OCI-LY1 (cell line): ENCODE measurements at regions not wholly inside any gene's neighbourhood (a gene's known extent, or its start where the extent isn't known, plus 50 kb on each side); places are given as distances from the start of the nearest gene placed in this dataset.

Source experiments
- H2AFZ ChIP-seq: fragments of 200-600 bp; sonication (generic), shearing (Covaris generic); 2 replicates; pipeline ENCODE4 v1.6.0; 2014; ENCODE audit warnings: antibody characterized with exemption, mild to moderate bottlenecking, low read length
- H3F3A ChIP-seq: fragments of 200-600 bp; sonication (generic), shearing (Covaris generic); 2 replicates; pipeline ENCODE4 v1.6.0; 2014; ENCODE audit warnings: mild to moderate bottlenecking, antibody characterized with exemption, low read length, moderate library complexity; ENCODE audit not compliant: insufficient read depth
- H3K27ac ChIP-seq: fragments of 200-600 bp; sonication (generic); 2 replicates; pipeline ENCODE4 v1.5.1; 2014; ENCODE audit warnings: low read length, mixed run types, mild to moderate bottlenecking, low read depth; ENCODE audit not compliant: poor library complexity, severe bottlenecking
- H3K27me3 ChIP-seq: fragments of 200-600 bp; sonication (generic); 2 replicates; pipeline ENCODE4 v1.6.0; 2014; ENCODE audit warnings: antibody characterized with exemption, mild to moderate bottlenecking, low read length, moderate library complexity; ENCODE audit not compliant: insufficient read depth
- H3K36me3 ChIP-seq: fragments of 200-600 bp; sonication (generic); 2 replicates; pipeline ENCODE4 v1.6.1; 2014; ENCODE audit warnings: mild to moderate bottlenecking, antibody characterized with exemption, low read length, moderate library complexity, mixed read lengths; ENCODE audit not compliant: insufficient read depth
- H3K4me1 ChIP-seq: fragments of 200-600 bp; sonication (generic); 2 replicates; pipeline ENCODE4 v1.5.1; 2014; ENCODE audit warnings: mild to moderate bottlenecking, low read length, moderate library complexity; ENCODE audit not compliant: insufficient read depth, severe bottlenecking
- H3K4me2 ChIP-seq: fragments of 200-600 bp; sonication (generic), shearing (Covaris generic); 2 replicates; pipeline ENCODE4 v1.6.1; 2014; ENCODE audit warnings: low read length
- H3K4me3 ChIP-seq: fragments of 200-600 bp; sonication (generic); 2 replicates; pipeline ENCODE4 v1.5.1; 2014; ENCODE audit warnings: low read length, low read depth, mild to moderate bottlenecking, mixed read lengths; ENCODE audit not compliant: poor library complexity, severe bottlenecking
- H3K79me2 ChIP-seq: fragments of 200-600 bp; shearing (Covaris generic); 2 replicates; pipeline ENCODE4 v1.6.1; 2016; ENCODE audit warnings: mixed run types, low read length, mixed read lengths; ENCODE audit not compliant: insufficient read depth
- H3K9ac ChIP-seq: fragments of 200-600 bp; sonication (generic), shearing (Covaris generic); 2 replicates; pipeline ENCODE4 v1.6.1; 2014; ENCODE audit warnings: mild to moderate bottlenecking, low read length, mixed read lengths
- H3K9me2 ChIP-seq: fragments of 200-600 bp; sonication (generic), shearing (Covaris generic); 2 replicates; pipeline ENCODE4 v1.6.1; 2014; ENCODE audit warnings: low read depth, mild to moderate bottlenecking, low read length, mixed read lengths
- H3K9me3 ChIP-seq: fragments of 200-600 bp; shearing (Covaris generic); 2 replicates; pipeline ENCODE4 v1.6.1; 2014; ENCODE audit warnings: low read length, mixed read lengths
- H4K20me1 ChIP-seq: fragments of 200-600 bp; sonication (generic), shearing (Covaris generic); 2 replicates; pipeline ENCODE4 v1.6.0; 2016; ENCODE audit warnings: mild to moderate bottlenecking, low read length; ENCODE audit not compliant: insufficient read depth
- EZH2 ChIP-seq: fragments of 200-600 bp; sonication (generic), shearing (Covaris generic); IDR thresholded peaks from 2 replicates; pipeline ENCODE4 v1.8.0; 2017; ENCODE audit warnings: borderline replicate concordance, mixed run types, mild to moderate bottlenecking, antibody characterized with exemption, low read length, moderate library complexity, mixed read lengths
- TF ChIP-seq, protein P1 (sequence below): fragments of 200-600 bp; sonication (generic), shearing (Covaris generic); IDR thresholded peaks from 2 replicates; pipeline ENCODE4 v1.5.1; 2017; ENCODE audit warnings: mild to moderate bottlenecking, antibody characterized with exemption, low read length, moderate library complexity, mixed read lengths

DNA sequence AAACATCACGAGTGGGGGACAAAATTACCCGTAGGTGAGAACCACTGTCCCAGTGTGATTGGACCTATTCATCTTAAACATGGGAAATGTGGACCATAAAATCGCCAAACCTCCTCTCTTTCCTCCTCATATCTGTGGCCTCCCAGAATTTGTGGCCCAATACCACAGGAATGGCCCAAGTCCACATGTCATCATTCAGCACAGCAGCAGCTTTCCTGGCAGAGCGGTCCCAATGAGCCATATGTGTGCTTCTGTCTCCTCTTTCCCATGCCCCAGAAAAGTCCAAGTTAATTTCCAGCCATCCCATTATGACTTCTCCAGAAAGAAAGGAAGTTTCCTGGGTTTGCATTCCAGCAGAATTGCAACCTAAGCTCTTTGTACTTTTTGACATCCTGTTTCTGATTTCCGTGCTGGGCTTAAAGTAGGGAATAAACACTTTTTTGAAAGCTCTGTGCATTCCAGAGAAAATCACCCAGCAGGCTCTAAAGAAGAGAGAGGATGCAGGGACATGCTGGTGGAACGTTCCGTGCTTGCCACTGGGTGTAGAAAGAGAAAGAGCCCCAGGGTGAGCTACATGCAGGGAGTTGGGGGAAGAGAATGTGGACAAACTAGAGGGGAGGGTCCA lies 259.4 kb upstream of the PROK2 start:
- no peak overlapping the region for H2AFZ ChIP-seq
- H3K27ac ChIP-seq, result no peak overlapping the region
- H3K4me3 ChIP-seq, result no peak overlapping the region
- H3K27me3 ChIP-seq, result no peaks in the 10 kb centered on the region
- H3K79me2 ChIP-seq, result no peaks in the 10 kb centered on the region
- no peaks in the 10 kb centered on the region for H3K9me3 ChIP-seq
- H4K20me1 ChIP-seq, result no peaks in the 10 kb centered on the region
- no peaks in the 10 kb centered on the region for H3K36me3 ChIP-seq
- H3K9me2 ChIP-seq, result no peaks in the 10 kb centered on the region
- no peak overlapping the region for H3K4me2 ChIP-seq
- no peak overlapping the region for H3K9ac ChIP-seq
- peaks cover 3% of the 10 kb centered on the region for H3K4me1 ChIP-seq
- H3F3A ChIP-seq, result no peaks in the 10 kb centered on the region
- TF ChIP-seq, protein P1, sequence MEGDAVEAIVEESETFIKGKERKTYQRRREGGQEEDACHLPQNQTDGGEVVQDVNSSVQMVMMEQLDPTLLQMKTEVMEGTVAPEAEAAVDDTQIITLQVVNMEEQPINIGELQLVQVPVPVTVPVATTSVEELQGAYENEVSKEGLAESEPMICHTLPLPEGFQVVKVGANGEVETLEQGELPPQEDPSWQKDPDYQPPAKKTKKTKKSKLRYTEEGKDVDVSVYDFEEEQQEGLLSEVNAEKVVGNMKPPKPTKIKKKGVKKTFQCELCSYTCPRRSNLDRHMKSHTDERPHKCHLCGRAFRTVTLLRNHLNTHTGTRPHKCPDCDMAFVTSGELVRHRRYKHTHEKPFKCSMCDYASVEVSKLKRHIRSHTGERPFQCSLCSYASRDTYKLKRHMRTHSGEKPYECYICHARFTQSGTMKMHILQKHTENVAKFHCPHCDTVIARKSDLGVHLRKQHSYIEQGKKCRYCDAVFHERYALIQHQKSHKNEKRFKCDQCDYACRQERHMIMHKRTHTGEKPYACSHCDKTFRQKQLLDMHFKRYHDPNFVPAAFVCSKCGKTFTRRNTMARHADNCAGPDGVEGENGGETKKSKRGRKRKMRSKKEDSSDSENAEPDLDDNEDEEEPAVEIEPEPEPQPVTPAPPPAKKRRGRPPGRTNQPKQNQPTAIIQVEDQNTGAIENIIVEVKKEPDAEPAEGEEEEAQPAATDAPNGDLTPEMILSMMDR, result no peak
- no peak for TF ChIP-seq EZH2

DNA sequence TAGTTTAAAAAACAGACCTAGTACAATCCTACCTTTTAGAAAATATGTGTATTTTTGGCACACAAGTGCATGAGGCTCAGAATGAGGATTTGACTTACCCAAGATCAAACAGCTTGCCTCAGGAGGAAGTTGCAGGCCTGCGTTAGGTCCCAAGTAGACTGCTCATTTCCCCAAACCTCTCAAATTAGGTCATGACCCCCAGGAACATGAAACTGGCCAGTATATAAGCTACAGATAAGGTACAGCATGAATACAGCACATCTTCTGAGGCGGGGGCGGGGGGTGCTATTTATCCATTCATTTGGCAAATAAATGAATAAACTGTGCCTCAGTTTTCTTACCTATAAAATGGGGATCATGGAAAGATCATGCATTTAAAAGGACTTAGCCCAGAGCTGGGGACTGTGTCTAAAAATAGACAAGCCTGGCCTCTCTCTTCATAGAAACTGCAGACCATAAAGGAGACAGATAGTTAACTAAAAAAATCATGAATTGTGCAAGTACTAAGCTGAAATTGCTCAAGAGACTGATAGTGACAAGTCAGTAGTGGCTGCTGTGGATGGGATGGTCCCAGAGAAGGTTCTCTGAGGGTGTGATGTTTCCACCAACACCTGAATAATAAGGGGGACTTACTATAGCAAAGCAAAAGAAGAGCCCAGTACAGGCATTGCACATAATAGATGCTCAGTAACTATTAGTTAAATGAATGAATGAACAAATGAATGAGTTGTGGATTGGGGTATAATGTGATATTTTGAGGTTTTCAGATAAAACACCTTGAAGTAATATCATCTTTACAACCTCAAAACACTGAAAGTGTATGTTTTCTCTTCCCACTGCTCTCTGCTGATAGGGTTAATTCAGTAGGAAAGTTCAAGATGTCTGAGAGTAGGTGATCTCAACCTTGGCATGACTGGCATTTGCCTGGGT lies 258.5 kb upstream of the PROK2 start:
- no peak overlapping the region for H3K27ac ChIP-seq
- no peaks in the 10 kb centered on the region for H3K9me3 ChIP-seq
- TF ChIP-seq, protein P1, result no peak
- TF ChIP-seq EZH2, result no peak
- H3K4me2 ChIP-seq, result no peak overlapping the region
- H3K4me3 ChIP-seq, result no peak overlapping the region
- H3K36me3 ChIP-seq, result no peaks in the 10 kb centered on the region
- H3K79me2 ChIP-seq, result no peaks in the 10 kb centered on the region
- peaks cover 3% of the 10 kb centered on the region for H3K4me1 ChIP-seq
- H3K9me2 ChIP-seq, result no peaks in the 10 kb centered on the region
- H3K9ac ChIP-seq, result no peak overlapping the region
- no peaks in the 10 kb centered on the region for H3F3A ChIP-seq
- no peak overlapping the region for H2AFZ ChIP-seq
- H3K27me3 ChIP-seq, result no peaks in the 10 kb centered on the region
- H4K20me1 ChIP-seq, result no peaks in the 10 kb centered on the region

DNA sequence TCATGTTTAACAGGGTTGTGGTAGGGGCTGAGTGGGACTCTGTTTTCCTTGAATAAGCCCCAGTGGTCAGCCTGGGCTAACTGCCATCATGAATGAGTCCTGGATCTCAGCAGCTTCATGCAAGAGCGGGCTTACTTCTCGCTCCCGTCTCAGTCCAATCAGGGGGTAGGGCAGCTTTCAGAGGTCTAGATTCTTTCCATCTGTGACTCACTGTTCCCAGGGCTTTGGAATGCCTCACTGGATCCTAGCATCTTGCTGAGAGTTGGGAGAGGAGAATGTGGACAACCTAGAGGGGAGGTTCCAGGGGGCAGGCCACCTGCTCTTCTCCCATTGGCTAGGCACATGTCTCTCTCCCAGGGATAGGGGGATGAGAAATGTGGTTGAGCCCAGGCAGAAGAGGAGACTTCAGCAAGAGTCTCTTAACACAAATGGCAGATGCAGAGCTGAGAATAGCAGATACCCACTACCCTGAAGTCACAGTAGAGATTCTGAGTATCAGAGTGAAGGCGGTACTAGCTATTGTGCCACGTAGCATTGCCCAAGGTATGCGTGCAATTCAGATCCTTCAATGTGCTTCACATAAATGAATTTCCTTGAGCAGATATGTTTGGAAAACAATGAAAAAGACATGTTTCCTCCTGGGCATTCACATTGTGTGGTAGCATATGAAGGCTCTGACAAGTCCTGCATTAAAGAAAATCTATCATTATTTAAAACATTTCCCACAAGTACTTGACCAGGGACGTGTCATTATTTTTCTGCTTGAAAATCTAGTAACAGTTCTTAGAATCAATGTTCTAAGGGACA lies 257.7 kb upstream of the PROK2 start:
- Histone ChIP-seq H3K9ac (no peak overlapping the region), H3K27me3 (no peaks in the 10 kb centered on the region), H4K20me1 (no peaks in the 10 kb centered on the region), H3K4me1 (peaks cover 3% of the 10 kb centered on the region), H3K4me3 (no peak overlapping the region), H3K4me2 (no peak overlapping the region), H3K9me2 (no peaks in the 10 kb centered on the region), H2AFZ (no peak overlapping the region), H3F3A (no peaks in the 10 kb centered on the region), H3K79me2 (no peaks in the 10 kb centered on the region), H3K36me3 (no peaks in the 10 kb centered on the region), H3K9me3 (no peaks in the 10 kb centered on the region), H3K27ac (no peak overlapping the region)
- TF ChIP-seq, protein P1, result no peak
- no peak for TF ChIP-seq EZH2
